ENCODE measurements at regions not wholly inside any gene's neighbourhood (a gene's known extent, or its start where the extent isn't known, plus 50 kb on each side); places are given as distances from the start of the nearest gene placed in this dataset.

GRCh38 chr6:3984494-3984893 lies 94.4 kb downstream of the FAM217A start:
- CTCF ChIA-PET: interaction anchor here (0.9 to 2.1 kb wide), 2 partner anchors 243 to 705 kb away, joined by 3 to 5 read pairs; no protein-coding TSS in a partner anchor
- Histone ChIP-seq H3K4me1 (ENCODE audit: control extremely low read depth in 1 of 4, control insufficient read depth in 4 of 4, insufficient read depth in 4 of 4, low read length in 3 of 4) (no peaks in the 10 kb centered on the region), H3K9me3 (ENCODE audit: control extremely low read depth in 1 of 5, control insufficient read depth in 4 of 5, insufficient read depth in 2 of 5, low read depth in 1 of 5, low read length in 4 of 5) (no peaks in the 10 kb centered on the region), H3K4me3 (ENCODE audit: control insufficient read depth in 1 of 7, extremely low read depth in 1 of 7, insufficient read depth in 4 of 7, low read depth in 2 of 7, low read length in 6 of 7) (no peak overlapping the region), H3K27me3 (replicated peaks in 2 of 5; ENCODE audit: control insufficient read depth in 4 of 5, insufficient read depth in 5 of 5, low read length in 4 of 5) (no peaks in the 10 kb centered on the region), H3K27ac (ENCODE audit: insufficient read depth in 1 of 2, low read depth in 1 of 2, low read length in 2 of 2, poor library complexity in 1 of 2, severe bottlenecking in 2 of 2) (no peak overlapping the region), H3K36me3 (ENCODE audit: control insufficient read depth in 4 of 4, insufficient read depth in 4 of 4, low read length in 3 of 4) (peaks cover 0 to 2% (median 0%) of the 10 kb centered on the region in 4 experiments)
- no peak for DNase-seq
- WGBS (ENCODE audit: insufficient coverage): no CpG with 5 or more reads among the region's 5 CpGs
- POLR2A ChIA-PET: no interaction called here

- Histone ChIP-seq H3K4me3 (ENCODE audit: control insufficient read depth in 1 of 7, extremely low read depth in 1 of 7, insufficient read depth in 4 of 7, low read depth in 2 of 7, low read length in 6 of 7) (no peak overlapping the region), H3K27ac (ENCODE audit: insufficient read depth in 1 of 2, low read depth in 1 of 2, low read length in 2 of 2, poor library complexity in 1 of 2, severe bottlenecking in 2 of 2) (no peak overlapping the region), H3K27me3 (replicated peaks in 2 of 5; ENCODE audit: control insufficient read depth in 4 of 5, insufficient read depth in 5 of 5, low read length in 4 of 5) (no peaks in the 10 kb centered on the region), H3K4me1 (ENCODE audit: control extremely low read depth in 1 of 4, control insufficient read depth in 4 of 4, insufficient read depth in 4 of 4, low read length in 3 of 4) (peaks cover 0 to 6% (median 1%) of the 10 kb centered on the region in 4 experiments), H3K9me3 (ENCODE audit: control extremely low read depth in 1 of 5, control insufficient read depth in 4 of 5, insufficient read depth in 2 of 5, low read depth in 1 of 5, low read length in 4 of 5) (no peaks in the 10 kb centered on the region), H3K36me3 (ENCODE audit: control insufficient read depth in 4 of 4, insufficient read depth in 4 of 4, low read length in 3 of 4) (peaks cover 0 to 2% (median 0%) of the 10 kb centered on the region in 4 experiments)
- CTCF ChIA-PET: interaction anchor here (0.7 to 2.0 kb wide), 9 partner anchors 8 to 244 kb away, joined by 3 to 9 read pairs (median 4); a partner anchor contains a TSS
- POLR2A ChIA-PET: no interaction called here
- 100% methylated on average over 1 of the region's 3 CpGs for WGBS (ENCODE audit: insufficient coverage)
- no peak for DNase-seq
Measured at GRCh38 chr6:3986241-3986640, 92.7 kb downstream of the FAM217A start.

- Histone ChIP-seq H3K36me3 (ENCODE audit: control insufficient read depth in 4 of 4, insufficient read depth in 4 of 4, low read length in 3 of 4) (peaks cover 0 to 2% (median 0%) of the 10 kb centered on the region in 4 experiments), H3K9me3 (ENCODE audit: control extremely low read depth in 1 of 5, control insufficient read depth in 4 of 5, insufficient read depth in 2 of 5, low read depth in 1 of 5, low read length in 4 of 5) (no peaks in the 10 kb centered on the region), H3K4me1 (ENCODE audit: control extremely low read depth in 1 of 4, control insufficient read depth in 4 of 4, insufficient read depth in 4 of 4, low read length in 3 of 4) (peaks cover 0 to 6% (median 1%) of the 10 kb centered on the region in 4 experiments), H3K27me3 (replicated peaks in 2 of 5; ENCODE audit: control insufficient read depth in 4 of 5, insufficient read depth in 5 of 5, low read length in 4 of 5) (no peaks in the 10 kb centered on the region), H3K27ac (ENCODE audit: insufficient read depth in 1 of 2, low read depth in 1 of 2, low read length in 2 of 2, poor library complexity in 1 of 2, severe bottlenecking in 2 of 2) (no peak overlapping the region), H3K4me3 (ENCODE audit: control insufficient read depth in 1 of 7, extremely low read depth in 1 of 7, insufficient read depth in 4 of 7, low read depth in 2 of 7, low read length in 6 of 7) (no peak overlapping the region)
- ChIA-PET POLR2A (no interaction called here), CTCF (interaction anchor here (0.7 to 2.0 kb wide), 8 partner anchors 9 to 244 kb away, joined by 3 to 9 read pairs (median 4); a partner anchor contains a TSS)
- no peak for DNase-seq
- WGBS (ENCODE audit: insufficient coverage): 92% methylated on average over 3 of the region's 3 CpGs
Measured at GRCh38 chr6:3987053-3987452, 91.9 kb downstream of the FAM217A start.

- WGBS (ENCODE audit: insufficient coverage): 100% methylated on average over 1 of the region's 2 CpGs
- ChIA-PET POLR2A (no interaction called here), CTCF (interaction anchor here (0.7 to 2.0 kb wide), 3 partner anchors 9 to 246 kb away, joined by 4 to 9 read pairs (median 4); a partner anchor contains a TSS)
- Histone ChIP-seq H3K27ac (ENCODE audit: insufficient read depth in 1 of 2, low read depth in 1 of 2, low read length in 2 of 2, poor library complexity in 1 of 2, severe bottlenecking in 2 of 2) (no peak overlapping the region), H3K4me1 (ENCODE audit: control extremely low read depth in 1 of 4, control insufficient read depth in 4 of 4, insufficient read depth in 4 of 4, low read length in 3 of 4) (peaks cover 0 to 6% (median 1%) of the 10 kb centered on the region in 4 experiments), H3K36me3 (ENCODE audit: control insufficient read depth in 4 of 4, insufficient read depth in 4 of 4, low read length in 3 of 4) (peaks cover 0 to 2% (median 0%) of the 10 kb centered on the region in 4 experiments), H3K4me3 (ENCODE audit: control insufficient read depth in 1 of 7, extremely low read depth in 1 of 7, insufficient read depth in 4 of 7, low read depth in 2 of 7, low read length in 6 of 7) (no peak overlapping the region), H3K9me3 (ENCODE audit: control extremely low read depth in 1 of 5, control insufficient read depth in 4 of 5, insufficient read depth in 2 of 5, low read depth in 1 of 5, low read length in 4 of 5) (no peaks in the 10 kb centered on the region), H3K27me3 (replicated peaks in 2 of 5; ENCODE audit: control insufficient read depth in 4 of 5, insufficient read depth in 5 of 5, low read length in 4 of 5) (no peaks in the 10 kb centered on the region)
- no peak for DNase-seq
Measured at GRCh38 chr6:3987576-3987975, 91.4 kb downstream of the FAM217A start.

GRCh38 chr6:3990692-3991491 lies 88.0 kb downstream of the FAM217A start:
- peaks cover 0 to 2% (median 0%) of the 10 kb centered on the region in 4 experiments for H3K36me3 ChIP-seq (ENCODE audit: control insufficient read depth in 4 of 4, insufficient read depth in 4 of 4, low read length in 3 of 4)
- WGBS (ENCODE audit: insufficient coverage): 35% methylated on average over 17 of the region's 21 CpGs
- no peaks in the 10 kb centered on the region for H3K27me3 ChIP-seq (replicated peaks in 2 of 5; ENCODE audit: control insufficient read depth in 4 of 5, insufficient read depth in 5 of 5, low read length in 4 of 5)
- no peaks in the 10 kb centered on the region for H3K9me3 ChIP-seq (ENCODE audit: control extremely low read depth in 1 of 5, control insufficient read depth in 4 of 5, insufficient read depth in 2 of 5, low read depth in 1 of 5, low read length in 4 of 5)
- CTCF ChIA-PET: interaction anchor here (0.6 to 3.5 kb wide), 17 partner anchors 11 to 709 kb away, joined by 3 to 32 read pairs (median 3); partner anchors contain the start of gene FAM50B
- DNase-seq: peak; percentile 84 to 88 (median 86)
- peaks cover 0 to 6% (median 1%) of the 10 kb centered on the region in 4 experiments for H3K4me1 ChIP-seq (ENCODE audit: control extremely low read depth in 1 of 4, control insufficient read depth in 4 of 4, insufficient read depth in 4 of 4, low read length in 3 of 4)
- POLR2A ChIA-PET: no interaction called here
- peak overlapping the region in 5 of 7 experiments; percentile 6 to 73 (median 49) for H3K4me3 ChIP-seq (ENCODE audit: control insufficient read depth in 1 of 7, extremely low read depth in 1 of 7, insufficient read depth in 4 of 7, low read depth in 2 of 7, low read length in 6 of 7)
- H3K27ac ChIP-seq (ENCODE audit: insufficient read depth in 1 of 2, low read depth in 1 of 2, low read length in 2 of 2, poor library complexity in 1 of 2, severe bottlenecking in 2 of 2): no peak overlapping the region

- Histone ChIP-seq H3K4me1 (ENCODE audit: control extremely low read depth in 1 of 4, control insufficient read depth in 4 of 4, insufficient read depth in 4 of 4, low read length in 3 of 4) (peaks cover 0 to 6% (median 1%) of the 10 kb centered on the region in 4 experiments), H3K27ac (ENCODE audit: insufficient read depth in 1 of 2, low read depth in 1 of 2, low read length in 2 of 2, poor library complexity in 1 of 2, severe bottlenecking in 2 of 2) (no peak overlapping the region), H3K27me3 (replicated peaks in 2 of 5; ENCODE audit: control insufficient read depth in 4 of 5, insufficient read depth in 5 of 5, low read length in 4 of 5) (no peaks in the 10 kb centered on the region), H3K9me3 (ENCODE audit: control extremely low read depth in 1 of 5, control insufficient read depth in 4 of 5, insufficient read depth in 2 of 5, low read depth in 1 of 5, low read length in 4 of 5) (no peaks in the 10 kb centered on the region), H3K36me3 (ENCODE audit: control insufficient read depth in 4 of 4, insufficient read depth in 4 of 4, low read length in 3 of 4) (peaks cover 0 to 2% (median 0%) of the 10 kb centered on the region in 4 experiments), H3K4me3 (ENCODE audit: control insufficient read depth in 1 of 7, extremely low read depth in 1 of 7, insufficient read depth in 4 of 7, low read depth in 2 of 7, low read length in 6 of 7) (no peak overlapping the region)
- POLR2A ChIA-PET: no interaction called here
- DNase-seq: no peak
- 87% methylated on average over 3 of the region's 4 CpGs for WGBS (ENCODE audit: insufficient coverage)
- CTCF ChIA-PET: interaction anchor here (0.8 to 1.3 kb wide), 5 partner anchors 12 to 246 kb away, joined by 3 to 5 read pairs (median 3); no protein-coding TSS in a partner anchor
Measured at GRCh38 chr6:3991941-3992340, 87.0 kb downstream of the FAM217A start.

- no peak for DNase-seq
- H3K27ac ChIP-seq (ENCODE audit: insufficient read depth in 1 of 2, low read depth in 1 of 2, low read length in 2 of 2, poor library complexity in 1 of 2, severe bottlenecking in 2 of 2): no peak overlapping the region
- WGBS (ENCODE audit: insufficient coverage): no CpG with 5 or more reads among the region's 4 CpGs
- ChIA-PET CTCF (interaction anchor here (0.6 to 3.9 kb wide), 9 partner anchors 11 to 641 kb away, joined by 3 to 25 read pairs (median 6); no protein-coding TSS in a partner anchor), POLR2A (interaction anchor here (0.6 kb wide), 1 partner anchor 44 kb away, joined by 3 read pairs; no protein-coding TSS in a partner anchor)
- H3K4me3 ChIP-seq (ENCODE audit: control insufficient read depth in 1 of 7, extremely low read depth in 1 of 7, insufficient read depth in 4 of 7, low read depth in 2 of 7, low read length in 6 of 7): no peak overlapping the region
- H3K4me1 ChIP-seq (ENCODE audit: control extremely low read depth in 1 of 4, control insufficient read depth in 4 of 4, insufficient read depth in 4 of 4, low read length in 3 of 4): no peaks in the 10 kb centered on the region
- H3K36me3 ChIP-seq (ENCODE audit: control insufficient read depth in 4 of 4, insufficient read depth in 4 of 4, low read length in 3 of 4): no peaks in the 10 kb centered on the region
- no peaks in the 10 kb centered on the region for H3K27me3 ChIP-seq (replicated peaks in 2 of 5; ENCODE audit: control insufficient read depth in 4 of 5, insufficient read depth in 5 of 5, low read length in 4 of 5)
- H3K9me3 ChIP-seq (ENCODE audit: control extremely low read depth in 1 of 5, control insufficient read depth in 4 of 5, insufficient read depth in 2 of 5, low read depth in 1 of 5, low read length in 4 of 5): no peaks in the 10 kb centered on the region
Measured at GRCh38 chr6:3996349-3996748, 82.6 kb downstream of the FAM217A start.

Measured in common myeloid progenitor, CD34-positive (primary cell).